ENCODE measurements at regions not wholly inside any gene's neighbourhood (a gene's known extent, or its start where the extent isn't known, plus 50 kb on each side); places are given as distances from the start of the nearest gene placed in this dataset.

- Mint-ChIP-seq H3K27ac (no peak overlapping the region), H3K4me3 (no peak overlapping the region), H3K27me3 (no peaks in the 10 kb centered on the region), H3K36me3 (no peaks in the 10 kb centered on the region), H3K9me3 (peaks cover 2% of the 10 kb centered on the region), H3K4me1 (no peaks in the 10 kb centered on the region)
- DNase-seq (no peak), ATAC-seq (ENCODE audit: low read depth) (no peak)
- POLR2A ChIA-PET: no interaction called here
Measured at GRCh38 chr1:72535470-72535869, 253.1 kb upstream of the NEGR1 start.

GRCh38 chr1:72530646-72531045 lies 248.3 kb upstream of the NEGR1 start:
- Mint-ChIP-seq H3K36me3 (no peaks in the 10 kb centered on the region), H3K4me3 (no peak overlapping the region), H3K4me1 (no peaks in the 10 kb centered on the region), H3K27ac (no peak overlapping the region), H3K27me3 (no peaks in the 10 kb centered on the region), H3K9me3 (peaks cover 2% of the 10 kb centered on the region)
- ATAC-seq (ENCODE audit: low read depth) (no peak), DNase-seq (no peak)
- POLR2A ChIA-PET: no interaction called here

GRCh38 chr1:72526926-72527325 lies 244.6 kb upstream of the NEGR1 start:
- POLR2A ChIA-PET: no interaction called here
- DNase-seq (no peak), ATAC-seq (ENCODE audit: low read depth) (no peak)
- Mint-ChIP-seq H3K4me1 (no peaks in the 10 kb centered on the region), H3K27ac (no peak overlapping the region), H3K9me3 (peaks cover 2% of the 10 kb centered on the region), H3K36me3 (no peaks in the 10 kb centered on the region), H3K4me3 (no peak overlapping the region), H3K27me3 (no peaks in the 10 kb centered on the region)

- no peaks in the 10 kb centered on the region for H3K9me3 Mint-ChIP-seq
- DNase-seq: no peak
- H3K27me3 Mint-ChIP-seq: no peaks in the 10 kb centered on the region
- no peak overlapping the region for H3K27ac Mint-ChIP-seq
- H3K4me3 Mint-ChIP-seq: no peak overlapping the region
- ATAC-seq (ENCODE audit: low read depth): no peak
- POLR2A ChIA-PET: no interaction called here
- no peaks in the 10 kb centered on the region for H3K4me1 Mint-ChIP-seq
- H3K36me3 Mint-ChIP-seq: no peaks in the 10 kb centered on the region
Measured at GRCh38 chr1:72524021-72524420, 241.7 kb upstream of the NEGR1 start.

- H3K4me1 Mint-ChIP-seq: no peaks in the 10 kb centered on the region
- no peaks in the 10 kb centered on the region for H3K27me3 Mint-ChIP-seq
- H3K36me3 Mint-ChIP-seq: no peaks in the 10 kb centered on the region
- H3K4me3 Mint-ChIP-seq: no peak overlapping the region
- POLR2A ChIA-PET: no interaction called here
- DNase-seq (no peak), ATAC-seq (ENCODE audit: low read depth) (no peak)
- no peaks in the 10 kb centered on the region for H3K9me3 Mint-ChIP-seq
- no peak overlapping the region for H3K27ac Mint-ChIP-seq
Measured at GRCh38 chr1:72521659-72522058, 239.3 kb upstream of the NEGR1 start.

DNA sequence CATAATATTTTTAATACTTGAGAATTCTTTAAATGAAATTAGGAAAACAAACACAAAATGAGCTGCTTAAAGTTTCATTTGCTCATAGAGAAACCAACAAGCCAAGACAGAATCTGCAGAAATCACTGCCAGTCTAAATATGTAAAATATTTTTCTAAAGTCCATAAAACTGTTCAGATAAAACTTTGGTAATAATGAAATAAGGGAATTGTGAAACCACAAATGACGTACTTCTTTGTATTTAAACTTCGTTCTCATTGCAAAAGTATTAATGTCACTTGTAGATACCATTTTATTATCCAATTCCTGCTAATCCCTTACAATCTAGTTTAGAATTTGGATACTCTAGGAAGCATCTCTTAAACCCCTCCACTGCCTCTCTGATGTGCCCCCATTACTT lies 234.5 kb upstream of the NEGR1 start:
- no peak for ATAC-seq (ENCODE audit: low read depth)
- no peak overlapping the region for H3K27ac Mint-ChIP-seq
- H3K36me3 Mint-ChIP-seq: no peaks in the 10 kb centered on the region
- no peaks in the 10 kb centered on the region for H3K27me3 Mint-ChIP-seq
- POLR2A ChIA-PET: no interaction called here
- no peak overlapping the region for H3K4me3 Mint-ChIP-seq
- no peak for DNase-seq
- no peaks in the 10 kb centered on the region for H3K9me3 Mint-ChIP-seq
- no peaks in the 10 kb centered on the region for H3K4me1 Mint-ChIP-seq

DNA sequence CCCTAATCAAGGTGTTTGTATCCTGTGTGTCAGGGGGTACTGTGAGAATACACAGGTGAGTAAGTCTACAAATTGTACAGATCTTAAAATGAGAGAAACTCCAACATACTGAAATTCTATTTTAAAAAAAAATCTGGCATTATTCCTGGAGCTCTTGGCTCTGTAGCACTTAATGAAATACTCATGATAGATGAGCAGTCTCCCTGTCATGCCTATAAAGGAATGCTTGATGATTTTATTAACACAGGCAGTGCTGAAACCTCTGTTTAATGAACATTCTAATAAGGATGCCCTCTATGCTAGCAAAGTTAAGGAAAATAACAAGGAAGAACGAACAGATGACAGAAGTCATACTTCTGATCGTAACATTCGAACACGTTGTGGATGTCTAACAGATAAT lies 233.9 kb upstream of the NEGR1 start:
- H3K27ac Mint-ChIP-seq: no peak overlapping the region
- H3K4me3 Mint-ChIP-seq: no peak overlapping the region
- POLR2A ChIA-PET: no interaction called here
- no peaks in the 10 kb centered on the region for H3K27me3 Mint-ChIP-seq
- DNase-seq (no peak), ATAC-seq (ENCODE audit: low read depth) (no peak)
- no peaks in the 10 kb centered on the region for H3K9me3 Mint-ChIP-seq
- no peaks in the 10 kb centered on the region for H3K36me3 Mint-ChIP-seq
- H3K4me1 Mint-ChIP-seq: no peaks in the 10 kb centered on the region

DNA sequence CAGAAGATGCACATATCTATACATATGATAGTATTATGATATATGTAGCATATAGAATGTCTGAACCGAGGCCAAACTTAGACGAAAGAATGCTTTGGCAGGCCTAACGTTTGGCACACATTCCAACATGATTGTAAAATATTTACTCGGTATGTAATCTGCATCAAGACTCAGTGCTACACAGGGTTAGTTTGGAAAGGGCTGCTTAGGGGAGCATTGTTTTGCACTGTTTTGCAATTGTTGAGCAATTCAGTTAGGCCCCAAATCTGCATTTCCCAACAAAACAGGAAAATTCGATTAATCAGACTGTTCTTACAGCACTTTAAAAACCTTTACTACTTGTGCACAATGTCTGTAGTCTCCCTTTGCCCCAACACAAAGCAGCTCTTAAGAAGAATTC lies 216.0 kb upstream of the NEGR1 start:
- ATAC-seq (ENCODE audit: low read depth) (no peak), DNase-seq (no peak)
- Mint-ChIP-seq H3K4me1 (no peaks in the 10 kb centered on the region), H3K27me3 (no peaks in the 10 kb centered on the region), H3K4me3 (no peak overlapping the region), H3K27ac (no peak overlapping the region), H3K9me3 (no peaks in the 10 kb centered on the region), H3K36me3 (no peaks in the 10 kb centered on the region)
- POLR2A ChIA-PET: no interaction called here

DNA sequence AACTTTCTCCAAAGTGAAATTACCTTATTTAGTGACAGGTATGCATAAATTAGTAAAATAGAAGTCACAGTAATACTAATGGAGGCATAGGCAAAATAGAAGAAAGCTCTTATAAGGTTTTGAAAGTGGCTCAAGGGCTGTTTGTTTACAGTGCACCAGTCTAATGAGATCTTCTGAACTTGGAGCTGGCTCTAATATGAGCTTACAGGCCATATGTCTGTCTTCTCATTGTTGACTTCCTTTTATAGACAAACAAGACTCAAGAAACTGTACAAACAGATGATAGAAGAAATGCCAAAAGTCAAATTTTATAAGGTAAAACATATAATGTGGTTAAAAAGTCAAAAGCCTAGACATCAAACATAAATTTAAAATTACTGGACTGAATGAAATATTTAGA lies 207.5 kb upstream of the NEGR1 start:
- no peaks in the 10 kb centered on the region for H3K27me3 Mint-ChIP-seq
- H3K36me3 Mint-ChIP-seq: no peaks in the 10 kb centered on the region
- ATAC-seq (ENCODE audit: low read depth) (no peak), DNase-seq (no peak)
- no peaks in the 10 kb centered on the region for H3K4me1 Mint-ChIP-seq
- H3K27ac Mint-ChIP-seq: no peak overlapping the region
- no peak overlapping the region for H3K4me3 Mint-ChIP-seq
- no peaks in the 10 kb centered on the region for H3K9me3 Mint-ChIP-seq
- POLR2A ChIA-PET: no interaction called here

- DNase-seq (no peak), ATAC-seq (ENCODE audit: low read depth) (no peak)
- Mint-ChIP-seq H3K4me1 (peaks cover 3% of the 10 kb centered on the region), H3K4me3 (no peak overlapping the region), H3K9me3 (no peaks in the 10 kb centered on the region), H3K27me3 (no peaks in the 10 kb centered on the region), H3K36me3 (no peaks in the 10 kb centered on the region), H3K27ac (no peak overlapping the region)
- POLR2A ChIA-PET: no interaction called here
Measured at GRCh38 chr1:72485801-72486200, 203.5 kb upstream of the NEGR1 start.

DNA sequence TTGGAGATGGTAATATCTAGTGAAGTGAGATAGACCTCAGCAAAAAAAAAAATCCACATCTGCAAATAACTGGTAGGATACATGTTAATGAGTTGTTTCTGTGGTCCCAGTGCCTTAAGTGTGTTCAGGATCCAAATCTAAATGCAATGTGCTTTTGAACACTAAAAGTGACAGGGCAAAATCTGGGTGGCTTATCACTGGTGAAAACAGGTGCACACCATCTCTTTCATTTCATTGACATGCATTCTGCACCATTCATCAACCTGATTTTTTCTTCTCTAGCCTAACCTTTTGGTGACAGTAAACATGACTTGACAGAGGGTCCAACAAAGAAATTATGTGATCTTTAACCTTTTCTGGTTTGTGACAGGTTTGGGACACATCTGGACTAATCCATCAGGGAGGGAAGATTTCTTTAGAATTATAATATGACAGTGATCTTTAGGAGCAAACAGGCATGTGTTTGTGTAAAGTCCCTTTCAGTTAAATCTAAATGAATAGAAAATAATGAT lies 201.6 kb upstream of the NEGR1 start:
- POLR2A ChIA-PET: no interaction called here
- H3K4me1 Mint-ChIP-seq: peaks cover 3% of the 10 kb centered on the region
- no peaks in the 10 kb centered on the region for H3K36me3 Mint-ChIP-seq
- no peak for DNase-seq
- no peak for ATAC-seq (ENCODE audit: low read depth)
- no peak overlapping the region for H3K27ac Mint-ChIP-seq
- H3K27me3 Mint-ChIP-seq: no peaks in the 10 kb centered on the region
- peaks cover 3% of the 10 kb centered on the region for H3K9me3 Mint-ChIP-seq
- H3K4me3 Mint-ChIP-seq: no peak overlapping the region

DNA sequence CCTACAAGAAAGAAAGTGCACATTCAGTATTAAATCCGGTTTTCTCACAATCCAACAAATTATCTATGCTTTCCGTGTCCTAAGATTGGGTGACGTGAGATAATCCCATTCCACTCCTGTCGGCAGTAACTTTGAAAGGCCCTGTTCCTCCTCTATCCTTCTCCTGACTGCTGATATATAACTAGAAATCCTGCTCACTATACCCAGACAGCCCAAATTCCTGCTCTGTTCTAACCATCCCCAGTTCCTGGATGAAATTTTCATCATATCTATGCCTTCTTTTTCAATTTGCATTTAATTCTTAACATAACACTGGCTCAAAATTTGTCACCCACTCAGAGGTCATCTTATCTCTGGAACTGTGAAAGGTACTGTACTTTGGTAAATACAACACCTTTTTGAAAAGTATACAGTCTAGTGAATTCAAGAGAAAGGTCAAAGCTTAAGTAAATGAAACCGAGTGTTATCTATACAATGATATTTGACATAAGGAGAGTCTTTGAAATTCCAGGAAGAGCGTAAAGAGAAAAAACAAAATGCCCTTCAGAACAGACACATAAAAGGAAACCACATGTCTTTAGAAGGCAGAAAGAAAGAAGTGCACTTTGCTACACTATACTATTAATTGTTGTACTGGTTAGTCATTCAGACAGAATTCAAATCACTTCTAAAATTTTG lies 200.5 kb upstream of the NEGR1 start:
- Mint-ChIP-seq H3K27me3 (no peaks in the 10 kb centered on the region), H3K27ac (no peak overlapping the region), H3K4me3 (no peak overlapping the region), H3K4me1 (peaks cover 3% of the 10 kb centered on the region), H3K36me3 (no peaks in the 10 kb centered on the region), H3K9me3 (peaks cover 5% of the 10 kb centered on the region)
- no peak for DNase-seq
- no peak for ATAC-seq (ENCODE audit: low read depth)
- POLR2A ChIA-PET: no interaction called here

DNA sequence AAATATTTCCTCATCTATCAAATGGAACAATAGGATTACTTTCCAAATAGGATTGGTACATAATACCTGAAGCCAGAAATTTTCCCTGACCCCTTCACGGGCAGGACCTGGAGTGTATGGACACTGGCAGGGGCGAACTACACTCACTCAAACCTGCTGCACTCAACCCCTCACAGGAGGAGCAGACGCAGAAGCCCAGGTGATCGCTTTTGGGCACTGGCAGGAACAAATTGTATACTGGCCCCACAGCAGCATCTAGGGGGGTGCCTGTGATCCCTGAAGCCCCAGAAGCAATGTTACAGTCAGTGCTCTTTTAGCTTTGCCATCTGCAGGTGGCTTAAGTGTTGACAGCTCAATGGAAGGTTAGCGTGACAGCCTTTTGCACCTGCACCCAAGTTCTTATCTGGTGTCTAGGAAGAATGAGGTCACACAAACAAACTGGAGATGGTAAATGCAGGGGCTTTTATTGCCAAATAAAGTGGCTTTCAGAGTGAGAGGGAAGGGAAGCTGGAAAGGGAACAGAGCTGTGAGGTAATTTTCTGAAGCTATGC lies 199.2 kb upstream of the NEGR1 start:
- POLR2A ChIA-PET: no interaction called here
- no peak overlapping the region for H3K27ac Mint-ChIP-seq
- peaks cover 5% of the 10 kb centered on the region for H3K9me3 Mint-ChIP-seq

DNA sequence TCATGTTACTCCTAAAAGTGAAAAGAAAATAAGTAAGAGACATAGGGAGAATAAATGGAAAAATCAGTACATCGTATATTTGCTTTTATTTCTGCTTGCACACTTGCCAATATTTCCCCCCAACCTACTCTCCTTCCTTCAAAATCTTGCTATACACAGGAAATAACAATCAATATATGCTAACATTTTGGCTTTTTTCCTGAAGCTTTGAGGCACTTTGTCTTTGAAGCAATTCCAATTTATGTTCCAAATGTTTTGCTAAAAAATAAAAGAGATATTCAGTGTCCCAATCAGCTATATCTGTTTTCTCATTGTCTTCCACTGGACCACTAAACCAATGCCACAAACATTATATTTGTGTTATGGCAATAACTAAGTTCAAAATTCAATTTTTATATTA lies 184.0 kb upstream of the NEGR1 start:
- DNase-seq (no peak), ATAC-seq (ENCODE audit: low read depth) (no peak)
- H3K4me1 Mint-ChIP-seq: no peaks in the 10 kb centered on the region
- H3K27ac Mint-ChIP-seq: no peak overlapping the region
- H3K36me3 Mint-ChIP-seq: no peaks in the 10 kb centered on the region
- POLR2A ChIA-PET: no interaction called here
- H3K9me3 Mint-ChIP-seq: no peaks in the 10 kb centered on the region
- no peaks in the 10 kb centered on the region for H3K27me3 Mint-ChIP-seq
- H3K4me3 Mint-ChIP-seq: no peak overlapping the region

More for the DNA sequence above, 199.2 kb upstream of the NEGR1 start:
- no peak for DNase-seq
- no peak for ATAC-seq (ENCODE audit: low read depth)
- no peaks in the 10 kb centered on the region for H3K36me3 Mint-ChIP-seq
- no peak overlapping the region for H3K4me3 Mint-ChIP-seq
- no peaks in the 10 kb centered on the region for H3K27me3 Mint-ChIP-seq
- H3K4me1 Mint-ChIP-seq: peaks cover 3% of the 10 kb centered on the region

Measured in activated naive CD8-positive, alpha-beta T cell treated with anti-CD3 and anti-CD28 coated beads, Interleukin-2, amount 10 ng/mL, durations not matched to agents 7 days and 5 days (primary cell).